Upper lobe of left lung (tissue), 4 donors: ENCODE measurements at regions not wholly inside any gene's neighbourhood (a gene's known extent, or its start where the extent isn't known, plus 50 kb on each side); places are given as distances from the start of the nearest gene placed in this dataset.

Source experiments
- CTCF ChIP-seq, 6 experiments: fragments of 450-650 bp in 4 of 6; fragments of 200-600 bp in 2 of 6; sonication (generic) in 2 of 6; IDR thresholded peaks; one replicate each; pipeline ENCODE4 v1.5.1; 2016 to 2019; ENCODE audit warnings: antibody characterized with exemption in 6 of 6
- POLR2A ChIP-seq, 4 donors: fragments of 450-650 bp; IDR thresholded peaks; one replicate each; pipeline ENCODE4 v1.5.1; 2016 to 2017; ENCODE audit warnings: antibody characterized with exemption in 4 of 4, mild to moderate bottlenecking in 2 of 4
- POLR2AphosphoS5 ChIP-seq, 2 donors: sonication (generic); formaldehyde crosslinking; IDR thresholded peaks; one replicate each; pipeline ENCODE4 v1.5.1; 2017; ENCODE audit warnings: antibody characterized with exemption in 2 of 2

- TF ChIP-seq CTCF (IDR thresholded peaks at IDR 0.05) (no peak), POLR2A (IDR thresholded peaks at IDR 0.05) (no peak), POLR2AphosphoS5 (IDR thresholded peaks at IDR 0.05) (no peak)
These were observed 175.6 kb downstream of the MC4R start for GRCh38 chr18:60196836-60197606.
